HEK293 (cell line): ENCODE measurements at regions not wholly inside any gene's neighbourhood (a gene's known extent, or its start where the extent isn't known, plus 50 kb on each side); places are given as distances from the start of the nearest gene placed in this dataset.

Source experiments
- CTCF ChIA-PET: fragments of 350-600 bp; formaldehyde crosslinking; extraction: SDS; loops from one replicate; lab custom pipeline; 2021; ENCODE audit warnings: antibody characterized with exemption; lab: Yijun Ruan, JAX
- POLR2A ChIA-PET: fragments of 300-600 bp; formaldehyde crosslinking; extraction: SDS; loops from one replicate; lab custom pipeline; 2020; ENCODE audit warnings: antibody characterized with exemption, inconsistent platforms; lab: Yijun Ruan, JAX
- H3K27ac ChIP-seq: fragments of 200-500 bp; sonication (Bioruptor generic); 2 replicates; pipeline ENCODE4 v1.5.1; 2014; ENCODE audit warnings: low read depth, low read length, control low read depth, inconsistent platforms; ENCODE audit errors: extremely low read depth
- H3K36me3 ChIP-seq, 2 experiments: fragments of 200-500 bp in 1 of 2; sonication (Bioruptor generic) in 1 of 2; 1 replicate in 1 of 2; 2 replicates in 1 of 2; pipeline ENCODE4 v1.5.1; 2014 to 2017; ENCODE audit warnings: inconsistent platforms in 2 of 2, low read length in 2 of 2; ENCODE audit not compliant: control insufficient read depth in 2 of 2, insufficient read depth in 1 of 2
- H3K4me1 ChIP-seq: fragments of 200-500 bp; sonication (Bioruptor generic); 2 replicates; pipeline ENCODE4 v1.5.1; 2014; ENCODE audit warnings: mild to moderate bottlenecking, low read length, inconsistent platforms; ENCODE audit not compliant: control insufficient read depth, insufficient read depth
- H3K4me3 ChIP-seq: 2 replicates; pipeline ENCODE4 v1.5.1; 2011; ENCODE audit warnings: low read depth, mild to moderate bottlenecking, control low read depth, low read length, moderate library complexity
- H3K9me3 ChIP-seq: fragments of 200-500 bp; sonication (Bioruptor generic); 2 replicates; pipeline ENCODE4 v1.5.1; 2014; ENCODE audit warnings: low read depth, low read length, inconsistent platforms; ENCODE audit not compliant: control insufficient read depth, insufficient read depth
- GFI1B ChIP-seq: fragments of 450-650 bp; formaldehyde crosslinking; IDR thresholded peaks from 2 replicates; pipeline ENCODE4 v1.5.1; 2016; ENCODE audit warnings: missing biosample characterization, missing genetic modification characterization
- HOXD13 ChIP-seq: sonication (generic); formaldehyde crosslinking; IDR thresholded peaks from 2 replicates; pipeline ENCODE4 v1.8.0; 2022; ENCODE audit warnings: missing genetic modification reagents, borderline replicate concordance
- MZF1 ChIP-seq: fragments of 450-650 bp; formaldehyde crosslinking; IDR thresholded peaks from 2 replicates; pipeline ENCODE4 v1.5.1; 2017; ENCODE audit warnings: missing biosample characterization, missing genetic modification characterization, borderline replicate concordance
- RBAK ChIP-seq: fragments of 450-650 bp; formaldehyde crosslinking; IDR thresholded peaks from 2 replicates; pipeline ENCODE4 v1.5.1; 2016; ENCODE audit warnings: missing biosample characterization, missing genetic modification characterization
- SCRT2 ChIP-seq: fragments of 450-650 bp; formaldehyde crosslinking; IDR thresholded peaks from 2 replicates; pipeline ENCODE4 v1.5.1; 2016; ENCODE audit warnings: missing biosample characterization, missing genetic modification characterization
- ZBTB48 ChIP-seq: fragments of 450-650 bp; formaldehyde crosslinking; IDR thresholded peaks from 2 replicates; pipeline ENCODE4 v1.5.1; 2016; ENCODE audit warnings: missing biosample characterization, missing genetic modification characterization
- ZFP3 ChIP-seq: fragments of 450-650 bp; formaldehyde crosslinking; IDR thresholded peaks from 2 replicates; pipeline ENCODE4 v1.5.1; 2016; ENCODE audit warnings: low read depth, missing biosample characterization, missing genetic modification characterization
- ZNF184 ChIP-seq: fragments of 450-650 bp; IDR thresholded peaks from 2 replicates; pipeline ENCODE4 v1.5.1; 2018; ENCODE audit warnings: missing biosample characterization, mild to moderate bottlenecking, missing genetic modification characterization
- ZNF292 ChIP-seq: fragments of 450-650 bp; formaldehyde crosslinking; IDR thresholded peaks from 2 replicates; pipeline ENCODE4 v1.5.1; 2016; ENCODE audit warnings: low read depth, missing biosample characterization, missing genetic modification characterization, borderline replicate concordance
- ZNF423 ChIP-seq: fragments of 450-650 bp; formaldehyde crosslinking; IDR thresholded peaks from 2 replicates; pipeline ENCODE4 v1.5.1; 2016; ENCODE audit warnings: missing biosample characterization, missing genetic modification characterization
- ZNF561 ChIP-seq: fragments of 450-650 bp; IDR thresholded peaks from 2 replicates; pipeline ENCODE4 v1.5.1; 2018; ENCODE audit warnings: missing biosample characterization, missing genetic modification characterization, borderline replicate concordance
- ZNF670 ChIP-seq: fragments of 450-650 bp; formaldehyde crosslinking; IDR thresholded peaks from 2 replicates; pipeline ENCODE4 v1.5.1; 2016; ENCODE audit warnings: missing biosample characterization, missing genetic modification characterization, low read depth
- ZNF677 ChIP-seq: fragments of 450-650 bp; IDR thresholded peaks from 2 replicates; pipeline ENCODE4 v1.5.0; 2018; ENCODE audit warnings: missing biosample characterization, mild to moderate bottlenecking, missing genetic modification characterization, moderate library complexity
- TF ChIP-seq, protein P1 (sequence below): fragments of 450-650 bp; formaldehyde crosslinking; IDR thresholded peaks from 2 replicates; pipeline ENCODE4 v1.5.1; 2016; ENCODE audit warnings: missing biosample characterization, missing genetic modification characterization, borderline replicate concordance
- TF ChIP-seq, protein P2 (sequence below): fragments of 450-650 bp; formaldehyde crosslinking; IDR thresholded peaks from 2 replicates; pipeline ENCODE4 v1.5.1; 2016; ENCODE audit warnings: missing biosample characterization, missing genetic modification characterization
- TF ChIP-seq, protein P3 (sequence below): fragments of 450-650 bp; formaldehyde crosslinking; IDR thresholded peaks from 2 replicates; pipeline ENCODE4 v1.5.1; 2016; ENCODE audit warnings: missing biosample characterization, missing genetic modification characterization
- TF ChIP-seq, protein P4 (sequence below): fragments of 450-650 bp; formaldehyde crosslinking; IDR thresholded peaks from 2 replicates; pipeline ENCODE4 v1.5.1; 2016; ENCODE audit warnings: missing biosample characterization, missing genetic modification characterization

DNA sequence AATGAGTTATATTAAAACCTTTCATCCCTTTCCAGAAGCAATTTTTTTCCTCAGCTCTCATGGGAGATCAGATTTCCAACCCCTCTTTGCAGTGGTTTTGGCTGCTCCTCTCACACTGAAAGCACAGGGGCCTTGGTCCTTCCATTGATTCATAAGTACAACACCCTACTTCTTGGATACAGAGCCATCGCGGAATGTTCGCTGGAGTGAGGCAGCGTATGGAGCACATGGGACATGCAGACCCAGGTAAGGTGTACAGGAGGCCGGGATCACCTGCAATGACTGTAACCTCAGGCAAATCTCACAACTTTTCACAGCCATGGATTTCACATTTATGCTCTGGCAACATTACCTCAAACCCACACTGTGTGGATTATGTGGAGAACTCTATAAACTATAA lies 75.2 kb upstream of the HEY2 start:
- ChIA-PET CTCF (interaction anchor here (0.7 to 1.8 kb wide), 3 partner anchors 8 to 13 kb away, joined by 3 to 5 read pairs (median 3); no protein-coding TSS in a partner anchor), POLR2A (no interaction called here)
- H3K27ac ChIP-seq: no peak overlapping the region
- H3K36me3 ChIP-seq: no peaks in the 10 kb centered on the region
- TF ChIP-seq, protein P1, sequence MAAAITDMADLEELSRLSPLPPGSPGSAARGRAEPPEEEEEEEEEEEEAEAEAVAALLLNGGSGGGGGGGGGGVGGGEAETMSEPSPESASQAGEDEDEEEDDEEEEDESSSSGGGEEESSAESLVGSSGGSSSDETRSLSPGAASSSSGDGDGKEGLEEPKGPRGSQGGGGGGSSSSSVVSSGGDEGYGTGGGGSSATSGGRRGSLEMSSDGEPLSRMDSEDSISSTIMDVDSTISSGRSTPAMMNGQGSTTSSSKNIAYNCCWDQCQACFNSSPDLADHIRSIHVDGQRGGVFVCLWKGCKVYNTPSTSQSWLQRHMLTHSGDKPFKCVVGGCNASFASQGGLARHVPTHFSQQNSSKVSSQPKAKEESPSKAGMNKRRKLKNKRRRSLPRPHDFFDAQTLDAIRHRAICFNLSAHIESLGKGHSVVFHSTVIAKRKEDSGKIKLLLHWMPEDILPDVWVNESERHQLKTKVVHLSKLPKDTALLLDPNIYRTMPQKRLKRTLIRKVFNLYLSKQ: no peak
- TF ChIP-seq, protein P2, sequence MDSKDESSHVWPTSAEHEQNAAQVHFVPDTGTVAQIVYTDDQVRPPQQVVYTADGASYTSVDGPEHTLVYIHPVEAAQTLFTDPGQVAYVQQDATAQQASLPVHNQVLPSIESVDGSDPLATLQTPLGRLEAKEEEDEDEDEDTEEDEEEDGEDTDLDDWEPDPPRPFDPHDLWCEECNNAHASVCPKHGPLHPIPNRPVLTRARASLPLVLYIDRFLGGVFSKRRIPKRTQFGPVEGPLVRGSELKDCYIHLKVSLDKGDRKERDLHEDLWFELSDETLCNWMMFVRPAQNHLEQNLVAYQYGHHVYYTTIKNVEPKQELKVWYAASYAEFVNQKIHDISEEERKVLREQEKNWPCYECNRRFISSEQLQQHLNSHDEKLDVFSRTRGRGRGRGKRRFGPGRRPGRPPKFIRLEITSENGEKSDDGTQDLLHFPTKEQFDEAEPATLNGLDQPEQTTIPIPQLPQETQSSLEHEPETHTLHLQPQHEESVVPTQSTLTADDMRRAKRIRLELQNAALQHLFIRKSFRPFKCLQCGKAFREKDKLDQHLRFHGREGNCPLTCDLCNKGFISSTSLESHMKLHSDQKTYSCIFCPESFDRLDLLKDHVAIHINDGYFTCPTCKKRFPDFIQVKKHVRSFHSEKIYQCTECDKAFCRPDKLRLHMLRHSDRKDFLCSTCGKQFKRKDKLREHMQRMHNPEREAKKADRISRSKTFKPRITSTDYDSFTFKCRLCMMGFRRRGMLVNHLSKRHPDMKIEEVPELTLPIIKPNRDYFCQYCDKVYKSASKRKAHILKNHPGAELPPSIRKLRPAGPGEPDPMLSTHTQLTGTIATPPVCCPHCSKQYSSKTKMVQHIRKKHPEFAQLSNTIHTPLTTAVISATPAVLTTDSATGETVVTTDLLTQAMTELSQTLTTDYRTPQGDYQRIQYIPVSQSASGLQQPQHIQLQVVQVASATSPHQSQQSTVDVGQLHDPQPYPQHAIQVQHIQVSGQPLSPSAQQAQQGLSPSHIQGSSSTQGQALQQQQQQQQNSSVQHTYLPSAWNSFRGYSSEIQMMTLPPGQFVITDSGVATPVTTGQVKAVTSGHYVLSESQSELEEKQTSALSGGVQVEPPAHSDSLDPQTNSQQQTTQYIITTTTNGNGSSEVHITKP (tag by site-specific recombination): peak; percentile 31; the same call in 1 of the 2 replicates
- H3K4me1 ChIP-seq: no peaks in the 10 kb centered on the region
- H3K4me3 ChIP-seq: no peak overlapping the region
- H3K9me3 ChIP-seq: no peaks in the 10 kb centered on the region

DNA sequence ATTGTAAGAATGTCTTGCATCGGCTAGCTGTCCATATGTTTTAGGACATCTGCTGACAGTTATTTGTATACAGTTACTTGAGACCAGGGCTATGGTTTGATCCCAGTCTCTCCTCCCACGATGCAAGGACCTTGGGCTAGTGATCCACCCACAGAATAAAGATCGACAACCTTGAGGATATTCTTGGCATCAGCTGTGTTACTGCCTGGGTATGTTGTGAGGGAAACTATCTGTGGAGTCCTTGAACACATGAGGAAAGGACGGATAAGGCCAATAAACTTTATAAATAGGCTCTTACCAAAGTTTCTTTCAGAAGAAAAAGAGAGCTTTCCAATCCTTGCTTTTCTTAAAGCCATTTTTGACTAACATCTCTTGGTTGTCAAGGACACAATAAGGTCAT lies 70.8 kb upstream of the HEY2 start:
- Histone ChIP-seq H3K4me1 (no peaks in the 10 kb centered on the region), H3K9me3 (no peaks in the 10 kb centered on the region), H3K36me3 (no peaks in the 10 kb centered on the region), H3K27ac (no peak overlapping the region), H3K4me3 (no peak overlapping the region)
- ChIA-PET POLR2A (no interaction called here), CTCF (interaction anchor here (0.6 to 1.1 kb wide), 3 partner anchors 11 to 727 kb away, joined by 3 read pairs; no protein-coding TSS in a partner anchor)
- TF ChIP-seq GFI1B (tag by site-specific recombination) (no peak), ZFP3 (tag by site-specific recombination) (no peak), MZF1 (tag by site-specific recombination) (no peak), ZNF677 (tag by site-specific recombination) (no peak), ZNF184 (tag by site-specific recombination) (no peak), ZNF561 (tag by site-specific recombination) (no peak), ZBTB48 (tag by site-specific recombination) (no peak), ZNF670 (tag by site-specific recombination) (no peak)
- TF ChIP-seq, protein P3, sequence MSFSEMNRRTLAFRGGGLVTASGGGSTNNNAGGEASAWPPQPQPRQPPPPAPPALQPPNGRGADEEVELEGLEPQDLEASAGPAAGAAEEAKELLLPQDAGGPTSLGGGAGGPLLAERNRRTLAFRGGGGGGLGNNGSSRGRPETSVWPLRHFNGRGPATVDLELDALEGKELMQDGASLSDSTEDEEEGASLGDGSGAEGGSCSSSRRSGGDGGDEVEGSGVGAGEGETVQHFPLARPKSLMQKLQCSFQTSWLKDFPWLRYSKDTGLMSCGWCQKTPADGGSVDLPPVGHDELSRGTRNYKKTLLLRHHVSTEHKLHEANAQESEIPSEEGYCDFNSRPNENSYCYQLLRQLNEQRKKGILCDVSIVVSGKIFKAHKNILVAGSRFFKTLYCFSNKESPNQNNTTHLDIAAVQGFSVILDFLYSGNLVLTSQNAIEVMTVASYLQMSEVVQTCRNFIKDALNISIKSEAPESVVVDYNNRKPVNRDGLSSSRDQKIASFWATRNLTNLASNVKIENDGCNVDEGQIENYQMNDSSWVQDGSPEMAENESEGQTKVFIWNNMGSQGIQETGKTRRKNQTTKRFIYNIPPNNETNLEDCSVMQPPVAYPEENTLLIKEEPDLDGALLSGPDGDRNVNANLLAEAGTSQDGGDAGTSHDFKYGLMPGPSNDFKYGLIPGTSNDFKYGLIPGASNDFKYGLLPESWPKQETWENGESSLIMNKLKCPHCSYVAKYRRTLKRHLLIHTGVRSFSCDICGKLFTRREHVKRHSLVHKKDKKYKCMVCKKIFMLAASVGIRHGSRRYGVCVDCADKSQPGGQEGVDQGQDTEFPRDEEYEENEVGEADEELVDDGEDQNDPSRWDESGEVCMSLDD (tag by site-specific recombination): no peak

DNA sequence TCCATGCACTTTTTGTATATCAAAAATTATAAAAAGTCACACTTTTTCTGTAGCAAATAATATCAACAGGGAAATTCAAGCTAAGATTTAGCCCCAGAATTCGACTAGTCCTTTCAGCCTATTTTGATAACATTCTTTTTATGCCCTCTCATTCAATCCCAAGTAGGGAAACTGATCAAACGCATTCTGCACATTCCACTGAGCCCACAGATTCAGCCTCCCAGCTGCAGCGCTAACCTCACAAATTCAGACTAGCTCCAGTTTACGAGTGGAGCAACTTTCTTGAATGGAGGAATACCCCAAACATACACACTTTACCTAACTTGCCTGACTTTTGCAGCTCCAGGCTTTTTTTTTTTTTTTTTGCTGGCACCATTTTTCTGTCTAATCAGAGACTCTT lies 70.3 kb upstream of the HEY2 start:
- no peaks in the 10 kb centered on the region for H3K4me1 ChIP-seq
- H3K9me3 ChIP-seq: no peaks in the 10 kb centered on the region
- H3K27ac ChIP-seq: no peak overlapping the region
- ChIA-PET CTCF (interaction anchor here (1.1 kb wide), 1 partner anchor 10 kb away, joined by 3 read pairs; no protein-coding TSS in a partner anchor), POLR2A (no interaction called here)
- H3K36me3 ChIP-seq: no peaks in the 10 kb centered on the region
- H3K4me3 ChIP-seq: no peak overlapping the region
- TF ChIP-seq, protein P2 (tag by site-specific recombination): no peak
- TF ChIP-seq, protein P4, sequence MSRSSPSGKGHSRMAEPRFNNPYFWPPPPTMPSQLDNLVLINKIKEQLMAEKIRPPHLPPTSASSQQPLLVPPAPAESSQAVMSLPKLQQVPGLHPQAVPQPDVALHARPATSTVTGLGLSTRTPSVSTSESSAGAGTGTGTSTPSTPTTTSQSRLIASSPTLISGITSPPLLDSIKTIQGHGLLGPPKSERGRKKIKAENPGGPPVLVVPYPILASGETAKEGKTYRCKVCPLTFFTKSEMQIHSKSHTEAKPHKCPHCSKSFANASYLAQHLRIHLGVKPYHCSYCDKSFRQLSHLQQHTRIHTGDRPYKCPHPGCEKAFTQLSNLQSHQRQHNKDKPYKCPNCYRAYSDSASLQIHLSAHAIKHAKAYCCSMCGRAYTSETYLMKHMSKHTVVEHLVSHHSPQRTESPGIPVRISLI (tag by site-specific recombination): no peak
- TF ChIP-seq RBAK (tag by site-specific recombination): no peak
- no peak for TF ChIP-seq ZNF423 (tag by site-specific recombination)
- TF ChIP-seq SCRT2 (tag by site-specific recombination): no peak
- no peak for TF ChIP-seq ZNF292 (tag by site-specific recombination)
- no peak for TF ChIP-seq HOXD13 (CRISPR knock-in tag)
